GM21737 (cell line): ENCODE measurements at regions not wholly inside any gene's neighbourhood (a gene's known extent, or its start where the extent isn't known, plus 50 kb on each side); places are given as distances from the start of the nearest gene placed in this dataset.
"Not testable (repeated sequence)": the region's sequence is repeated elsewhere in the genome, so short reads cannot be mapped to it uniquely, and the experiment has no call there.

ENCODE experiments used
- ATAC-seq: cut with Tn5 transposase; IDR thresholded peaks from one replicate; pipeline ENCODE4 v1.9.1; 2021; ENCODE audit warnings: mild to moderate bottlenecking, moderate library complexity; ENCODE audit not compliant: unreplicated experiment

- not testable (repeated sequence) for ATAC-seq
These were observed 80.1 kb upstream of the TMEM170B start for GRCh38 chr6:11457422-11457821.

- ATAC-seq = not testable (repeated sequence)
These were observed 85.4 kb upstream of the TMEM170B start for GRCh38 chr6:11452106-11452505.

- no peak for ATAC-seq
These were observed 87.5 kb upstream of the TMEM170B start for GRCh38 chr6:11450037-11450436.

GRCh38 chr6:11449408-11449807 is 88.1 kb upstream of the TMEM170B start:
- no peak for ATAC-seq

GRCh38 chr6:11448038-11448437 is 89.5 kb upstream of the TMEM170B start:
- no peak for ATAC-seq

- no peak for ATAC-seq
These were observed 90.3 kb upstream of the TMEM170B start for GRCh38 chr6:11447265-11447664.

- ATAC-seq = no peak
These were observed 92.4 kb upstream of the TMEM170B start for GRCh38 chr6:11445146-11445545.

- ATAC-seq = not testable (repeated sequence)
These were observed 94.4 kb upstream of the TMEM170B start for GRCh38 chr6:11443125-11443524.

GRCh38 chr6:11442495-11442894 is 95.1 kb upstream of the TMEM170B start:
- ATAC-seq = no peak

- no peak for ATAC-seq
These were observed 97.7 kb upstream of the TMEM170B start for GRCh38 chr6:11439876-11440275.

GRCh38 chr6:11439017-11439420 is 98.5 kb upstream of the TMEM170B start:
- no peak for ATAC-seq

GRCh38 chr6:11437824-11438459 is 99.6 kb upstream of the TMEM170B start:
- ATAC-seq = no peak

GRCh38 chr6:11436508-11437096 is 100.9 kb upstream of the TMEM170B start:
- no peak for ATAC-seq

GRCh38 chr6:11434565-11435326 is 102.8 kb upstream of the TMEM170B start:
- ATAC-seq = no peak

GRCh38 chr6:11433860-11434259 is 103.7 kb upstream of the TMEM170B start:
- ATAC-seq = no peak

GRCh38 chr6:11432713-11433450 is 104.7 kb upstream of the TMEM170B start:
- ATAC-seq = no peak

GRCh38 chr6:11432091-11432490 is 105.5 kb upstream of the TMEM170B start:
- ATAC-seq = no peak

- ATAC-seq = no peak
These were observed 106.1 kb upstream of the TMEM170B start for GRCh38 chr6:11431455-11431937.

- no peak for ATAC-seq
These were observed 107.5 kb upstream of the TMEM170B start for GRCh38 chr6:11430036-11430435.

GRCh38 chr6:11429577-11429976 is 108.0 kb upstream of the TMEM170B start:
- ATAC-seq = peak; percentile 30

GRCh38 chr6:11428895-11429294 is 108.7 kb upstream of the TMEM170B start:
- peak; percentile 50 for ATAC-seq
